Testis (tissue), 2 donors: ENCODE measurements at regions not wholly inside any gene's neighbourhood (a gene's known extent, or its start where the extent isn't known, plus 50 kb on each side); places are given as distances from the start of the nearest gene placed in this dataset.

Experiments used
- DNase-seq: peaks from one replicate; pipeline ENCODE4 v3.0.0-alpha.2; 2019
- H3K27ac ChIP-seq, 2 donors: fragments of 200-600 bp; sonication (generic); one replicate each; pipeline ENCODE4 v1.5.1; 2019
- H3K27me3 ChIP-seq: fragments of 200-600 bp; sonication (generic); one replicate; pipeline ENCODE4 v1.5.1; 2019
- H3K36me3 ChIP-seq: fragments of 200-600 bp; sonication (generic); one replicate; pipeline ENCODE4 v1.5.1; 2017; ENCODE audit warnings: low read depth; ENCODE audit errors: missing control alignments
- H3K4me1 ChIP-seq: fragments of 200-600 bp; sonication (generic); one replicate; pipeline ENCODE4 v1.5.1; 2019
- H3K4me3 ChIP-seq, 2 donors: fragments of 200-600 bp; sonication (generic); one replicate each; pipeline ENCODE4 v1.5.1; 2017 to 2019
- H3K9me3 ChIP-seq: fragments of 200-600 bp; sonication (generic); one replicate; pipeline ENCODE4 v1.5.1; 2017
- POLR2A ChIP-seq: fragments of 450-650 bp; IDR thresholded peaks from one replicate; pipeline ENCODE4 v1.6.1; 2017; ENCODE audit warnings: antibody characterized with exemption, mild to moderate bottlenecking, moderate library complexity
- WGBS, 2 donors: methylation state at CpG; one replicate each; pipeline ENCODE4 v1.1.5; 2018; 5-methylcytosine and 5-hydroxymethylcytosine counted together
- intact Hi-C: fragments of 100-400 bp; cut with DNase I; formaldehyde crosslinking; loops from one replicate; pipeline ENCODE4 v1.15.1; 2023; ENCODE audit warnings: low total_unique reads
- TF ChIP-seq, protein P1 (sequence below), 3 experiments: fragments of 450-650 bp in 2 of 3; fragments of 200-600 bp in 1 of 3; sonication (generic) in 1 of 3; IDR thresholded peaks; one replicate each; pipeline ENCODE4 v1.5.1; 2016 to 2019; ENCODE audit warnings: antibody characterized with exemption in 3 of 3, mild to moderate bottlenecking in 2 of 3, moderate library complexity in 1 of 3

DNA sequence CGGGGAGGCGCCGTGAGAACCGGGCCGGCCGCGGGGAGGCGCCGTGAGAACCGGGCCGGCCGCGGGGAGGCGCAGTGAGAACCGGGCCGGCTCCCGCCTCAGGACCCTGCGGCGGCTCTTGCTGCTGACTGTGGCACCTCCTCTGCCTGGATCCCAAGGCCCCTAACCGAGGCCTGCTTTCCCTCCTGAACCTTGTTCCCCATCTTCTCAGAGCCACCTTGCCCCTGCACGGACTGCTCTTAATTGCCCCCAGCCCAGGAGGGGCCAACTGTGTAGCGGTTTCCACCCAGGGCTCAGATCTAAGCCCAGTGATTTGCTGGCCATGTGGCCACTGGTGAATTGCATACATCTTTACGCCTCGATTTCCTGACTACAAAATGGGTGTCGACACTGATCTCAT is 112.2 kb upstream of the B3GAT1 start:
- no peaks in the 10 kb centered on the region for H3K27me3 ChIP-seq
- TF ChIP-seq, protein P1, sequence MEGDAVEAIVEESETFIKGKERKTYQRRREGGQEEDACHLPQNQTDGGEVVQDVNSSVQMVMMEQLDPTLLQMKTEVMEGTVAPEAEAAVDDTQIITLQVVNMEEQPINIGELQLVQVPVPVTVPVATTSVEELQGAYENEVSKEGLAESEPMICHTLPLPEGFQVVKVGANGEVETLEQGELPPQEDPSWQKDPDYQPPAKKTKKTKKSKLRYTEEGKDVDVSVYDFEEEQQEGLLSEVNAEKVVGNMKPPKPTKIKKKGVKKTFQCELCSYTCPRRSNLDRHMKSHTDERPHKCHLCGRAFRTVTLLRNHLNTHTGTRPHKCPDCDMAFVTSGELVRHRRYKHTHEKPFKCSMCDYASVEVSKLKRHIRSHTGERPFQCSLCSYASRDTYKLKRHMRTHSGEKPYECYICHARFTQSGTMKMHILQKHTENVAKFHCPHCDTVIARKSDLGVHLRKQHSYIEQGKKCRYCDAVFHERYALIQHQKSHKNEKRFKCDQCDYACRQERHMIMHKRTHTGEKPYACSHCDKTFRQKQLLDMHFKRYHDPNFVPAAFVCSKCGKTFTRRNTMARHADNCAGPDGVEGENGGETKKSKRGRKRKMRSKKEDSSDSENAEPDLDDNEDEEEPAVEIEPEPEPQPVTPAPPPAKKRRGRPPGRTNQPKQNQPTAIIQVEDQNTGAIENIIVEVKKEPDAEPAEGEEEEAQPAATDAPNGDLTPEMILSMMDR (IDR thresholded peaks at IDR 0.05), result no peak
- intact Hi-C loops, result no loop called here
- H3K4me1 ChIP-seq, result peaks cover under 1% of the 10 kb centered on the region
- peak overlapping the region; percentile 21 to 39 for H3K4me3 ChIP-seq
- no peaks in the 10 kb centered on the region for H3K9me3 ChIP-seq
- WGBS, 2 donors, result 80 to 81% methylated on average over 19 to 24 of the region's 25 CpGs
- H3K36me3 ChIP-seq, result no peaks in the 10 kb centered on the region
- no peak overlapping the region for H3K27ac ChIP-seq
- no peak for DNase-seq

DNA sequence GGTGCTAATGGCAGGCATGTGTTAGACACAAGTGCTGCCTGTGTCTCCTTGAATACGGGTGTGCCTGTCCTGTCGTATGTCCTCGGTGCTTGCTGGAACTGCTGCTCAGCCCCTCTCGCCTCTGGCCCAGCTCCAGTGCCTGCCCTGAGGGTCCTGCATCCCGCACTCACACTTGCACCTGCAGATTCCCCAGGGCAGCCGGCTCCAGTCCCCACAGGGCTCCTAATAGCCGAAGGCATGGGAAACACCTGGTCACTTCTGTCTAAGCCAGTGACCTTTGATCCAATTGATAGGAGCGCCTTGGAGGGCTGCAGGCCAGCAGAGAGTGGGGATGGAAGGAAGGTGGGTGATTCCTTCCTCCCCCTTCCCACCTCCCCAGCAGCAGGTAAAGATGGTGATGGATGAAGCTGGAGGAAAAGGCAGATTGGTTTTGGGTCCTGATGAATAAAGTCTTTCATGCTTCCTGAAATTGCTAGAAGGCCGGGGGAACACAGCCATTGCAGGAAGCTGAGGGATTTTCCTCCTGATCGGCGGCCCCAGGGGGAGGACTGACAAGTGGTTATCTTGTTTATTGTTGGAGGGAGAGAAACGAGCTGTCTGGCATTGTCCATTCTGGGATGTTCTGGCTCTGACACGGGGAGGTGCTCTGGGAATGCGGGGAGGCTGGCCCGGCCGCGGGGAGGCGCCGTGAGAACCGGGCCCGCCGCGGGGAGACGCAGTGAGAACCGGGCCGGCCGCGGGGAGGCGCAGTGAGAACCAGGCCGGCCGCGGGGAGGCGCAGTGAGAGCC is 110.9 kb upstream of the B3GAT1 start:
- Histone ChIP-seq H3K27me3 (no peaks in the 10 kb centered on the region), H3K36me3 (no peaks in the 10 kb centered on the region), H3K9me3 (no peaks in the 10 kb centered on the region), H3K27ac (no peak overlapping the region), H3K4me1 (peaks cover 5% of the 10 kb centered on the region), H3K4me3 (no peak overlapping the region)
- no peak for DNase-seq
- TF ChIP-seq POLR2A, result no peak
- TF ChIP-seq, protein P1 (IDR thresholded peaks at IDR 0.05), result no peak
- WGBS, 2 donors, result 32 to 51% methylated on average over 11 to 32 of the region's 33 CpGs
- intact Hi-C loops, result no loop called here

DNA sequence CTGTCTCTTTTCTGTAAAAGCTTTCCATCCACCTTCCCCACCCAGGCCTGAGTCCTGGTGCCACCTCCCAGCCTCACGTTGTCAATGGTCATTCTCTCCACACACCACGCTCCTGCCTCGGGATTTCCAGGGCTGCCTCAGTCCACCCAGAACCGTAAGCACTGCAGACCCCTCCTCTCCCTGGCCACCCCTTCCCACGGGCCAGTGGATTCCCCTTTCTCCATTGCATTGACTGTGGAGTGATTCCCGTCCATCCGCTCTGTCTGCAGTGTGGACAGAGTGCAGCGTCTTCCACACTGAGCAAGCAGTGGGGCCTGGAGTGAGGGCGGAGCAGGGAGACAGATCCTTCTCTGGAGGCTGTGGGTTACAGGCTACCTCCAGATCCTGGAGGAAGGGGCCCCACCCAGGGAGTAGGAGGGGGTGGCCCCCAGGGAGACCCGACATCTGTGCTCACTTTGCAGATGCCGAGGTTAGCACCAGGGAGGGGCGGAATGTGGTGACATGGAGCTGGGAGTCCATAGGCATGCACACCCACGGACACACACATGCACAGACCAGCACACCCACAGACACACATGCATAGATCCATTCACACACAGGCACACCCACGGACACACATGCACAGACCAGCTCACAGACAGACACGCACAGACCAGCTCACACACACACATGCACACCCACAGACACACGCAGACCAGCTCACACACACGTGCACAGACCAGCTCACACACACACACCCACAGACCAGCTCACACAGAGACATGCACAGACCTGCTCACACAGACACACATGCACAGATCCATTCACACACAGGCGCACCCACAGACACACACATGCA is 109.6 kb upstream of the B3GAT1 start:
- no peak for DNase-seq
- Histone ChIP-seq H3K4me1 (peaks cover 5% of the 10 kb centered on the region), H3K9me3 (no peaks in the 10 kb centered on the region), H3K27ac (no peak overlapping the region), H3K27me3 (no peaks in the 10 kb centered on the region), H3K36me3 (no peaks in the 10 kb centered on the region), H3K4me3 (no peak overlapping the region)
- intact Hi-C loops, result no loop called here
- WGBS, 2 donors, result 64 to 73% methylated on average over 13 to 18 of the region's 18 CpGs
- TF ChIP-seq, protein P1 (IDR thresholded peaks at IDR 0.05), result no peak
- TF ChIP-seq POLR2A, result no peak

DNA sequence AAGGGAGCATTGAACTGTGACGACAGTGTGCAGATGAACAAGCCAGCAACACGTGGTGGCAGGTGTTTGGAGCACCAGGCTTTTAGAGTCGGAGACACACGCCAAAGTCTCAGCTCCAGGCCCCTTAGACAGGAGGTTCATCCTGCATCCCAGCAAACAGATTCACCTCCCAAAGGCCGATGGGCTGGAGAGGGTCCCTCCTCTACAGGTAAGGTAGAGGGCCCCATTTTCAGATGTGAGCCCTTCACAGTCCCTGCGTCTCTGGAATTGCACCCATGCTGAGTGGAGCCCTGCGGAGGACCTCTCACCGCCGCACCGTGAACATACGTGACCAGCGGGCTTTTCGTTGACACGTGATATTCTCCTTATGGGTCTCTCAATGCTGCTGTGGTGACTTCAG is 109.0 kb upstream of the B3GAT1 start:
- WGBS, 2 donors, result 94% methylated on average over 14 of the region's 14 CpGs
- Histone ChIP-seq H3K36me3 (no peaks in the 10 kb centered on the region), H3K27me3 (no peaks in the 10 kb centered on the region), H3K4me1 (peaks cover 5% of the 10 kb centered on the region), H3K9me3 (no peaks in the 10 kb centered on the region), H3K27ac (no peak overlapping the region), H3K4me3 (no peak overlapping the region)
- intact Hi-C loops, result no loop called here
- no peak for DNase-seq
- no peak for TF ChIP-seq POLR2A
- TF ChIP-seq, protein P1 (IDR thresholded peaks at IDR 0.05), result no peak
